T-helper 1 cell (primary cell): ENCODE measurements at regions not wholly inside any gene's neighbourhood (a gene's known extent, or its start where the extent isn't known, plus 50 kb on each side); places are given as distances from the start of the nearest gene placed in this dataset.

Experiments used
- DNase-seq, 5 donors: peaks; one replicate each; pipeline ENCODE4 v3.0.0-alpha.2; 2012 to 2020

- no peak for DNase-seq
These were observed 242.0 kb upstream of the RBFOX1 start for GRCh38 chr16:7090628-7091115.

- no peak for DNase-seq
These were observed 242.9 kb upstream of the RBFOX1 start for GRCh38 chr16:7089751-7090150.

- DNase-seq = no peak
These were observed 243.9 kb upstream of the RBFOX1 start for GRCh38 chr16:7088711-7089110.

GRCh38 chr16:7086822-7087616 is 245.6 kb upstream of the RBFOX1 start:
- no peak for DNase-seq

GRCh38 chr16:7085776-7086175 is 246.9 kb upstream of the RBFOX1 start:
- DNase-seq = no peak

- no peak for DNase-seq
These were observed 249.5 kb upstream of the RBFOX1 start for GRCh38 chr16:7083096-7083495.

- no peak for DNase-seq
These were observed 255.0 kb upstream of the RBFOX1 start for GRCh38 chr16:7077636-7078035.

GRCh38 chr16:7074715-7075114 is 257.9 kb upstream of the RBFOX1 start:
- no peak for DNase-seq

GRCh38 chr16:7057458-7057857 is 275.2 kb upstream of the RBFOX1 start:
- no peak for DNase-seq

GRCh38 chr16:7055443-7055842 is 277.2 kb upstream of the RBFOX1 start:
- no peak for DNase-seq

- DNase-seq = no peak
These were observed 280.9 kb upstream of the RBFOX1 start for GRCh38 chr16:7051591-7052349.

GRCh38 chr16:7044331-7044730 is 288.3 kb upstream of the RBFOX1 start:
- DNase-seq = no peak

GRCh38 chr16:7038475-7038874 is 294.2 kb upstream of the RBFOX1 start:
- DNase-seq = no peak

GRCh38 chr16:7037495-7037894 is 295.1 kb upstream of the RBFOX1 start:
- no peak for DNase-seq

- DNase-seq = no peak
These were observed 301.6 kb upstream of the RBFOX1 start for GRCh38 chr16:7031031-7031430.

GRCh38 chr16:7027401-7027800 is 305.2 kb upstream of the RBFOX1 start:
- DNase-seq = no peak

GRCh38 chr16:7026639-7027038 is 306.0 kb upstream of the RBFOX1 start:
- DNase-seq = no peak

GRCh38 chr16:7025616-7026190 is 306.9 kb upstream of the RBFOX1 start:
- no peak for DNase-seq

GRCh38 chr16:7021653-7022275 is 310.9 kb upstream of the RBFOX1 start:
- no peak for DNase-seq

GRCh38 chr16:7017006-7017662 is 315.5 kb upstream of the RBFOX1 start:
- DNase-seq = no peak

GRCh38 chr16:7014756-7015155 is 317.9 kb upstream of the RBFOX1 start:
- DNase-seq = no peak

GRCh38 chr16:7013990-7014389 is 318.7 kb upstream of the RBFOX1 start:
- DNase-seq = peak in 1 of 5 donors; percentile 0

GRCh38 chr16:7004266-7004665 is 328.4 kb upstream of the RBFOX1 start:
- DNase-seq = no peak
